ENCODE measurements at regions not wholly inside any gene's neighbourhood (a gene's known extent, or its start where the extent isn't known, plus 50 kb on each side); places are given as distances from the start of the nearest gene placed in this dataset.

DNA sequence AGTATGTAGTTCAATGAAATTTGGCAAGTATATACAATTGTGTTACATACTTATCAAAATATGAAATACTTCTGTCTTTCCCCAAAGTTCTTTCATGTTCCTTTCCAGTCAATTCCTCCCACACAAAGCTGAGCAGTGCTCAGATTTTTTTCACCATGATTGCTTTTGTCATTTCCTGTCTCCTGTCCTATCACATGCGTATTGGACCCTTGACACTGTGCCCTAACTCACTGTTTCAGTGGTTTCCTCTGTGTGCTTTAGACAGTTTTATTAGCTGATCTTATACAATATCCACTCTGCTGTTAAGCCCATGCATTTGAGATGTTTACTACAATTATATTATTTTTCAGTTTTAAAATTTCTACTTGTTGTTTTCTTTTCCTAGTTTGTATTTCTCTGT is 463.6 kb upstream of the MEF2C start:
- Histone ChIP-seq H3K36me3 (no peaks in the 10 kb centered on the region), H3K9me3 (no peaks in the 10 kb centered on the region)
- TF ChIP-seq, protein P1, sequence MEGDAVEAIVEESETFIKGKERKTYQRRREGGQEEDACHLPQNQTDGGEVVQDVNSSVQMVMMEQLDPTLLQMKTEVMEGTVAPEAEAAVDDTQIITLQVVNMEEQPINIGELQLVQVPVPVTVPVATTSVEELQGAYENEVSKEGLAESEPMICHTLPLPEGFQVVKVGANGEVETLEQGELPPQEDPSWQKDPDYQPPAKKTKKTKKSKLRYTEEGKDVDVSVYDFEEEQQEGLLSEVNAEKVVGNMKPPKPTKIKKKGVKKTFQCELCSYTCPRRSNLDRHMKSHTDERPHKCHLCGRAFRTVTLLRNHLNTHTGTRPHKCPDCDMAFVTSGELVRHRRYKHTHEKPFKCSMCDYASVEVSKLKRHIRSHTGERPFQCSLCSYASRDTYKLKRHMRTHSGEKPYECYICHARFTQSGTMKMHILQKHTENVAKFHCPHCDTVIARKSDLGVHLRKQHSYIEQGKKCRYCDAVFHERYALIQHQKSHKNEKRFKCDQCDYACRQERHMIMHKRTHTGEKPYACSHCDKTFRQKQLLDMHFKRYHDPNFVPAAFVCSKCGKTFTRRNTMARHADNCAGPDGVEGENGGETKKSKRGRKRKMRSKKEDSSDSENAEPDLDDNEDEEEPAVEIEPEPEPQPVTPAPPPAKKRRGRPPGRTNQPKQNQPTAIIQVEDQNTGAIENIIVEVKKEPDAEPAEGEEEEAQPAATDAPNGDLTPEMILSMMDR (IDR thresholded peaks at IDR 0.05): no peak

DNA sequence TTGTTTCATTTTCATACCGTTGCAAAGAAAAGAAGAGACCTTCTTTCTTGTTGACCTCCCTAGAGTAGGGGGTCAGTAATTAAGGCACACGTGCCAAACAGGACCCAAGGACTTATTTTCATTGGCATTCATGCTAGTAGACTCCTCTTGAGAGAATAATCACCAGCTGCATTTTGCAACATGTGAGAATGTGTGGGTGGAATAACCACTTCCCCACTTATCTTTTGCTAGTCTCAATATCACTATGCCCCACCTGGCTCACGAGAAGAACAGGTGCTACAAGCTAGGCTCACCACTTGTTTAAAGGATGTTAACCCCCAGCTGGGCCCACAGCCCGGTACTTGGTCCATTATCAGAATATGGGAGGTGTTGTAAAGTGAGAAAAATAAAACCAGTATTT is 460.7 kb upstream of the MEF2C start:
- no peaks in the 10 kb centered on the region for H3K9me3 ChIP-seq
- TF ChIP-seq, protein P1 (IDR thresholded peaks at IDR 0.05): no peak
- H3K27ac ChIP-seq: no peak overlapping the region
- H3K36me3 ChIP-seq: no peaks in the 10 kb centered on the region
- H3K4me3 ChIP-seq (ENCODE audit: low read depth in 1 of 2, low read length in 1 of 2): no peak overlapping the region
- peaks cover 0 to 4% of the 10 kb centered on the region in 2 experiments for H3K4me1 ChIP-seq (ENCODE audit: control insufficient read depth in 1 of 2, insufficient read depth in 1 of 2, low read depth in 1 of 2, low read length in 1 of 2)
- no peaks in the 10 kb centered on the region for H3K27me3 ChIP-seq

More for the DNA sequence above, 463.6 kb upstream of the MEF2C start:
- no peak overlapping the region for H3K4me3 ChIP-seq (ENCODE audit: low read depth in 1 of 2, low read length in 1 of 2)
- peaks cover 0 to 4% of the 10 kb centered on the region in 2 experiments for H3K4me1 ChIP-seq (ENCODE audit: control insufficient read depth in 1 of 2, insufficient read depth in 1 of 2, low read depth in 1 of 2, low read length in 1 of 2)
- no peaks in the 10 kb centered on the region for H3K27me3 ChIP-seq
- no peak overlapping the region for H3K27ac ChIP-seq

DNA sequence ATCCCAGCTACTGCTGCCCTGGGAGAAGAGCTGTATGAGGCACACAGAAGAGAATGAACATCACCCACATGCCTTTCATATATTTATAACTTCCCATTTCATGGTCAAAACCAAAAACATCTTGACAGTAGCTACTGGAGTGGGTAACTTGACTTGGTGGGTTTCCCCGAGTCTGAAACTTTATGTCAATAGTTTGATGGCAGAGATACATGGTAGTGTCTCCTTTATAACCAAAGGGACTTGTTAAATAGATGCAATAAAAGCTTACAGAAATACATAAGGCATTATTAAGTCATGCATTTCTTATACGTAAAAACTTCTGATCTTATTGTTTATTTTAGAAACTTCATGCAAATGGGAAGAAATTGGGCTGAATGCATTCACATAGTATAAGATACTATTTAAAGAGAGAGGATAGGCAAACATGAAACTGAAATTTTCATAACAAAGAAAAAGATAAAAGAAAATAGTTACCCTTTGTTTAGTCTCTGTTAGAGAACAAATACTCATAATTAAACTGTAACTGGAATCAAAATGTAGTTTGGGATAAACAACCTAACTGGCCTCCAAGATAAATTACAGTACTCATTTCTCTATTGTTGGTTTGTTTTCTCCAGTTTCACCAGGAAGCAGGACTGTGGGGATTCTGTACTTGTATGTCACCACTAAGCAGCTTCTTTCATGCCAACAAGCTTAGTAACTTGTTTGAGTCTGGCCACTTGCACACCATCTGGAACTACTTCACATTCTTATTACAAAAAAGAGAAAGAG is 459.3 kb upstream of the MEF2C start:
- TF ChIP-seq, protein P1 (IDR thresholded peaks at IDR 0.05): no peak
- no peak overlapping the region for H3K4me3 ChIP-seq (ENCODE audit: low read depth in 1 of 2, low read length in 1 of 2)
- no peaks in the 10 kb centered on the region for H3K9me3 ChIP-seq
- H3K27ac ChIP-seq: no peak overlapping the region
- H3K36me3 ChIP-seq: no peaks in the 10 kb centered on the region
- peaks cover 0 to 4% of the 10 kb centered on the region in 2 experiments for H3K4me1 ChIP-seq (ENCODE audit: control insufficient read depth in 1 of 2, insufficient read depth in 1 of 2, low read depth in 1 of 2, low read length in 1 of 2)
- no peaks in the 10 kb centered on the region for H3K27me3 ChIP-seq

DNA sequence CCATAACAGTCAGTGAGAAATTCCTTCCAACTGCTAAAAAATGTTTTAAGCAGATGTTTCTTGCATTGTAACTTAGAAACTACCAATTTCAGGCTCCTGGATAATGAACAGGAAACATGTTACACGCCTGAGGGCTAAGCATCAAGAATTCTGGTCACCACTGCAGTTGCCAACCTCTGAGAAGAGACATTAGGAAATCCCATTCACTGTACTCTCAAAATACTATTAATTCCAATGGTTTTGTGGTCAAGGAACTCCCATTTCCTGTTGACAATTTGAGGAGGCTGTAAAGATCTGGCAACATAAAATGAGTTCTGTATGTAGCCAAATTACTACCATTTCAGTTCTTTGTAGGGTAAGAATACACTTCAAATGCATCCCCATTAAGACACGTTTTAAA is 456.0 kb upstream of the MEF2C start:
- no peaks in the 10 kb centered on the region for H3K27me3 ChIP-seq
- no peak overlapping the region for H3K27ac ChIP-seq
- TF ChIP-seq, protein P1 (IDR thresholded peaks at IDR 0.05): no peak
- no peaks in the 10 kb centered on the region for H3K9me3 ChIP-seq
- no peak overlapping the region for H3K4me3 ChIP-seq (ENCODE audit: low read depth in 1 of 2, low read length in 1 of 2)
- peaks cover 0 to 4% of the 10 kb centered on the region in 2 experiments for H3K4me1 ChIP-seq (ENCODE audit: control insufficient read depth in 1 of 2, insufficient read depth in 1 of 2, low read depth in 1 of 2, low read length in 1 of 2)
- H3K36me3 ChIP-seq: no peaks in the 10 kb centered on the region

DNA sequence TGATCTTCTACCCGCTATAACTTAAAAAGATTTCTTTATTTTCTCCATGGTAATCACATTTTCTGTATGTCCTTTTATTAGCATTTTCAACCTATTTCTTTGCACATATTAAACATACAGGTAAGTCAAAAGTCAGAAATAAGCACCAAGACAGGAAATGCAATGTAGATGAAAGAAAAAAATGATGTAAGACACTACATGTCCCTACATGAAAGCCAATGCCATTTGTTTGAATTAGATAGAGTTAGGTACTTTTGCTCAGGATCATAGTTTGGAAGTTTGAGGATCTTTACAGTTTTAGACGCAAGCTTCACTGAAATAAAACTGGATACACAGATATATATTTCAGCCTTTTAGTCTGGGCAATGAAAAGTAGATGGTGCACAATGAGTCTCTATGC is 453.1 kb upstream of the MEF2C start:
- no peaks in the 10 kb centered on the region for H3K36me3 ChIP-seq
- no peaks in the 10 kb centered on the region for H3K9me3 ChIP-seq
- peaks cover 0 to 2% of the 10 kb centered on the region in 2 experiments for H3K4me1 ChIP-seq (ENCODE audit: control insufficient read depth in 1 of 2, insufficient read depth in 1 of 2, low read depth in 1 of 2, low read length in 1 of 2)
- H3K4me3 ChIP-seq (ENCODE audit: low read depth in 1 of 2, low read length in 1 of 2): no peak overlapping the region
- no peak overlapping the region for H3K27ac ChIP-seq
- H3K27me3 ChIP-seq: no peaks in the 10 kb centered on the region
- TF ChIP-seq, protein P1 (IDR thresholded peaks at IDR 0.05): no peak

All from neutrophil (primary cell).